Thymus (tissue), 11 donors: ENCODE measurements at regions not wholly inside any gene's neighbourhood (a gene's known extent, or its start where the extent isn't known, plus 50 kb on each side); places are given as distances from the start of the nearest gene placed in this dataset.
A peak's percentile ranks its signal among the peaks of the same experiment; 100 is the strongest.

ENCODE experiments used
- DNase-seq, 9 donors: peaks; one replicate each; pipeline ENCODE4 v3.0.0-alpha.2; 2013; ENCODE audit warnings: low spot score in 9 of 9, low read depth in 6 of 9, missing footprints in 1 of 9
- H3K27ac ChIP-seq, 2 donors: one replicate each; pipeline ENCODE4 v1.5.1; 2013; ENCODE audit warnings: control low read depth in 1 of 2, low read depth in 1 of 2, low read length in 1 of 2, mild to moderate bottlenecking in 1 of 2, moderate library complexity in 1 of 2
- H3K27me3 ChIP-seq, 2 donors: one replicate each; pipeline ENCODE4 v1.5.1; 2013; ENCODE audit warnings: low read length in 1 of 2; ENCODE audit not compliant: control insufficient read depth in 2 of 2, insufficient read depth in 1 of 2
- H3K36me3 ChIP-seq, 2 donors: one replicate each; pipeline ENCODE4 v1.5.1; 2013; ENCODE audit warnings: low read length in 1 of 2, mild to moderate bottlenecking in 1 of 2, moderate library complexity in 1 of 2; ENCODE audit not compliant: control insufficient read depth in 2 of 2, insufficient read depth in 2 of 2
- H3K4me1 ChIP-seq, 2 donors: one replicate each; pipeline ENCODE4 v1.5.1; 2013; ENCODE audit warnings: low read length in 2 of 2; ENCODE audit not compliant: control insufficient read depth in 2 of 2, insufficient read depth in 2 of 2
- H3K4me3 ChIP-seq, 2 donors: one replicate each; pipeline ENCODE4 v1.5.1; 2013; ENCODE audit warnings: low read length in 2 of 2, control low read depth in 1 of 2, mild to moderate bottlenecking in 1 of 2
- H3K9me3 ChIP-seq, 2 donors: one replicate each; pipeline ENCODE4 v1.5.1; 2013; ENCODE audit warnings: low read length in 1 of 2, mild to moderate bottlenecking in 1 of 2; ENCODE audit not compliant: control insufficient read depth in 2 of 2, insufficient read depth in 1 of 2
- WGBS: extraction: QIAGEN DNeasy Blood & Tissue Kit; methylation state at CpG from one replicate; pipeline ENCODE4 v1.1.7; 2013; 5-methylcytosine and 5-hydroxymethylcytosine counted together
- donor health status: healthy.

DNA sequence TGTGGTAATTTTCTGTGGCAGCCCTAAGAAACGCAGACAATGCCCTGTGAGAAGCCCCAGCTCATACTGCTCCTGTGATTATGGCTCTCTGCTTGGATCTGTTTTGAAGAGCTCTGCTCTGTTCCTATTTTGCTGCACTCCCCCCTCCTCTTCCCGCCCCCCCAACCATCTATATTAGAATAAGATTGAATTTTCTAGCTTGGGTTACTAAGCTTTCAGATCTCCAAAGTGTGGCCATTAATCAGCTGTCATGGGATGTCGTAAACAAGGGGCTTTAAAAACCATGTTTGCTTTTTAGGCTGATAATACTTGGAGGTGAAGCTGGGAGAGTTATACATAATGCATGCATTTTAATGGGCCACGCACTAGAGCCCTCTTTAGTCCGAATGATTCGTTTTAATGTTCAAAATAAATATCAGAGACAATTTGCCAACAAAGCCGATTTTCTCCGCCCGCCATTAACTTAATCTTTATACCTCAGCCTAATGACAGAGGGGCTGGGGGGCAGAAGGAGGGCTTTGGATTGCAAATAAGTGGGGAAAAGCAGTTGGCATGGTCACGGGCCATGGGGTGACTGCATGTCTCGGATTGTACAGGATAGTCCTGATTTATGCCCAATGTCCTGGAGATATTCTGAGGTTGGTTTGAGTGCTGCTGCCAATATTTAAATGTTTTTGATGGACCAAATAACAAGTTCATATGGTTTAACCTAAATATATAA is 165.5 kb downstream of the RPS24 start:
- no peaks in the 10 kb centered on the region for H3K36me3 ChIP-seq
- H3K27me3 ChIP-seq, result no peaks in the 10 kb centered on the region
- no peak for DNase-seq
- 97% methylated on average over 11 of the region's 11 CpGs for whole genome bisulfite sequencing
- peaks cover 0 to 9% of the 10 kb centered on the region in 2 donors for H3K4me1 ChIP-seq
- H3K4me3 ChIP-seq, result no peak overlapping the region
- H3K27ac ChIP-seq, result no peak overlapping the region
- H3K9me3 ChIP-seq, result no peaks in the 10 kb centered on the region

DNA sequence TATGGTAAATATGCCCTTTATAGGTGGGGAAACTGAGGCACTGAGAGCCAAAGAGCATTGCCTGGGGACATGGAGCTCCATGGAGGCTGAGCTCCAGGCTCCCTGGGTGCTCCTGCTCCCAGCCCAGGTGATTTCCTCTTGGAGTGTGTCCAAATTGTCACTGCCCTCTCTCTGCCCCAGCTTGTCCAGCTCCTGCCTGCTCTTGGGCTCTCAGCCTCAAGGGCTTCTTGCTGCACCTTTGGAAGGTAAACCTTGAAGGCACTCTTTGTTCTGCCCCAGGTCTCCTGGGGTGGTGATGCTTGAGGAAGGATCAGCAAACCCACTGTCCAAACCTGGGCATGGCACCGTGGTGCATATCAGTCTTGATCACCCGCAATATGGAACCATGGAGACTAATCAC is 166.1 kb downstream of the RPS24 start:
- Histone ChIP-seq H3K36me3 (no peaks in the 10 kb centered on the region), H3K4me1 (peaks cover 0 to 7% of the 10 kb centered on the region in 2 donors), H3K9me3 (no peaks in the 10 kb centered on the region), H3K27me3 (no peaks in the 10 kb centered on the region), H3K27ac (no peak overlapping the region), H3K4me3 (no peak overlapping the region)
- WGBS, result 94% methylated on average over 2 of the region's 2 CpGs
- DNase-seq, result no peak

DNA sequence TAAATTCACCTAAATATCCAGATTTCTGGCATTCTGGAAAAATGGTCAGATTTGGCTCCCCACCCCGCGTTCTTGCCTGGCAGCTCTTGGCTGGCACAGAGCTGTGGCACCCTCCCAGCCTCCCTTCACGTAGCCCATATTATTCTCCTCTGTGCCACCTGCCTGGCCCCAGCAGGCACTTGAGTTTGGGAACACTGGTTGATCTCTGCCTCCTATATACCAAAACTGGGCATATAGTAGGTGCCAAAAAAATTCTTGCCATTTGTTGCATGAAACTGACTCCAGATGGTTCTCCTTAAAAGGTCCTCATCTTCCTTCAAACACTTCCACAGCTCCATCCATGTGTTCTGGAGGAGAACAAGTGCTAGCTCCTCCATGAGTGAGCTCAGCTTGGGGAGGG is 167.0 kb downstream of the RPS24 start:
- H3K9me3 ChIP-seq, result no peaks in the 10 kb centered on the region
- no peak overlapping the region for H3K4me3 ChIP-seq
- no peak overlapping the region for H3K27ac ChIP-seq
- no peaks in the 10 kb centered on the region for H3K27me3 ChIP-seq
- WGBS, result 97% methylated on average over 3 of the region's 3 CpGs
- DNase-seq, result no peak
- H3K4me1 ChIP-seq, result peaks cover 2 to 8% of the 10 kb centered on the region in 2 donors
- no peaks in the 10 kb centered on the region for H3K36me3 ChIP-seq

DNA sequence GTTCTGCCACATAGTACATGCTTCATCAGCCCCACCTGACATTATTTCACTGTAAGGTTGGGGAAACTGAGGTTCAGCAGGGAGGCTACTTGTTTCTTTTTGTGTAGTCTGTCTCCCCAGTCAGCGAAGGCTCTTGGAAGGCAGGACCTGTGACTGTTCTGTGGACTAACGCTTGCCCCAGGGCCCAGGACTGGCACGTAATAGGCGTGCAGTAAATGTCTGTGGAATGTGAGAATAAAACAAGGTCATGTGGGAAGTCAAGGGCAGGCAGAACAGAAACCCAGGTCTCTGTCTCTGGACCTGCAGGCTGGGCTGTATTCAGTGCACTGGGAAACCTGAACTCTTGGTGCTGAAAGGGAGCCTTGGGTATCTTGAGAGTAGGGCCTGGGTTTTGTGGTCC is 168.7 kb downstream of the RPS24 start:
- DNase-seq, result no peak

DNA sequence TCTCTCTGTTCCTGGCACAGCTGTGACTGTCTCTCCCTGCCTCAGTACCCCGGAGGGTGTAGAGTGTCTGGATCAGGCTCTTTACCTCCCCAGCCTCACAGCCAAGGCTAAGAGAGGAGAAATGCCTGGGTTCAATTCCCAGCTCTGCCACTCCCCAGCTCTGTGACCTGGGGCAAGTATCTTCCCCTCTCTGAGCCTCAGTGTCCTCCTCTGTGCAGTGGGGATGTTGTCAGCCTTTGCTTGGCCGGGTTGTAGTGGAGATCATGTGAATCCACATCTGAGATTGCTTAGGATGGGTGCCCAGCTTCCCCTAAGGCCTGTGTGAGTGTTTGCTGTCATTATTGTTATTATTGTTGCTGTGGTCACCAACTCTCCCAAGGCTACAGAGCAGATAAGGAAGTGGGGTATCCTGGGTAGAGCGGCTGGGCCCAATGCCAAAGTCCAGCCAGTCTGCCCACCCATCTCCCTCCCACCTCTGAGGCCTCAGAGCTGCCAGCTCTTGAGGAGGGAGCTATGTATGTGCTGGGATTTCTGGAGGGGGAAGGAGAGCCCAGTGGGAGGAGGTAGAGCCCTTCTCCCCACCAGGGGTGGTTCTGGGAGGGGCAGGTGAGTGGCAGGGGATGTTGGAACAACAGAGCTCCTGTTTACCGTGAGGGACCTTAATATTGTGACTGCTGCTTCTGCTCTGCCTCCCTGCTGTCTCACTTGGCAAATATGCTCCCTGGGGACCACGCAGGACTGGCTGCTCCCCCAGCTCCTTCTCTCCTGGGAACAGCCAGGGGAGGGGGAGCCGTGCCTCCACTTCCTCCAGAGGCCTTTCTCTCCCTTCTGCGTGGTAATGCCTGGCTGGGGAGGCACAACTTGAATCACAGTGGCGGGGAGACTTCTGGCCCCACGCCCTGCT is 170.5 kb downstream of the RPS24 start:
- DNase-seq, result no peak
- no peak overlapping the region for H3K4me3 ChIP-seq

More for the DNA sequence above, 168.7 kb downstream of the RPS24 start:
- Histone ChIP-seq H3K9me3 (no peaks in the 10 kb centered on the region), H3K27me3 (no peaks in the 10 kb centered on the region), H3K4me3 (no peak overlapping the region), H3K27ac (no peak overlapping the region), H3K4me1 (peaks cover 2 to 14% of the 10 kb centered on the region in 2 donors), H3K36me3 (no peaks in the 10 kb centered on the region)
- WGBS, result 97% methylated on average over 4 of the region's 4 CpGs

DNA sequence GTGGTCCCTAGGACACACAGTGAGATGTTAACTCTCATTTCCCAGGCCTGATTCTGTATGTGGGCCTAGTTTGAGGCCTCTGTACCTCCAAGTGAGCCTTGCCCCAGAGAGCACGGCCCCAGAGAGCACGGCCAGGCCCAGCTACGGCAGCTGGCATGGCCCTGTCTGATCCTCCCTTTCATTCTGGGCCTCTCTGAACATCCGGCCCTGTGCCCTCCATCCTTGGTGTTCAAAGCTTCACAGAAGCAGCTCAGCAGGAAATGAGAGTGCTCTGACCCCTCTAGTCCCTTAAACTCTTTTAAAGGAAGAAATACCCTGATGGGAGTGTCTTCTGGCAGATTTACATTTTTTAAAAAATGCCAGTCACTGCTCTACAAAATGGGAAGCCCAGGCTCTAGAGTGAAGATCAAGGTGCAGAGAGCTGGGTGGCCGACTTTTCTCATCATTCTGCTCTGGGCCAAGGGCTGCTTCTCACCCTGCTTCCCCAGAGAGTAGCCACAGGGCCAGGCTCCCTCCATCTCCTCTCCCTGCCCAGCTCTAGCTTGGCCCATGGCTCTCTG is 171.9 kb downstream of the RPS24 start:
- H3K4me1 ChIP-seq, result peaks cover 2 to 21% of the 10 kb centered on the region in 2 donors
- no peak overlapping the region for H3K4me3 ChIP-seq
- H3K36me3 ChIP-seq, result no peaks in the 10 kb centered on the region
- no peaks in the 10 kb centered on the region for H3K27me3 ChIP-seq
- WGBS, result 58% methylated on average over 5 of the region's 5 CpGs
- DNase-seq, result peak in 5 of 9 donors; percentile 17 to 69 (median 25)
- no peaks in the 10 kb centered on the region for H3K9me3 ChIP-seq
- no peak overlapping the region for H3K27ac ChIP-seq

More for the DNA sequence above, 170.5 kb downstream of the RPS24 start:
- Histone ChIP-seq H3K27ac (no peak overlapping the region), H3K27me3 (no peaks in the 10 kb centered on the region), H3K9me3 (no peaks in the 10 kb centered on the region), H3K4me1 (peaks cover 2 to 21% of the 10 kb centered on the region in 2 donors), H3K36me3 (no peaks in the 10 kb centered on the region)
- 81% methylated on average over 9 of the region's 9 CpGs for WGBS

DNA sequence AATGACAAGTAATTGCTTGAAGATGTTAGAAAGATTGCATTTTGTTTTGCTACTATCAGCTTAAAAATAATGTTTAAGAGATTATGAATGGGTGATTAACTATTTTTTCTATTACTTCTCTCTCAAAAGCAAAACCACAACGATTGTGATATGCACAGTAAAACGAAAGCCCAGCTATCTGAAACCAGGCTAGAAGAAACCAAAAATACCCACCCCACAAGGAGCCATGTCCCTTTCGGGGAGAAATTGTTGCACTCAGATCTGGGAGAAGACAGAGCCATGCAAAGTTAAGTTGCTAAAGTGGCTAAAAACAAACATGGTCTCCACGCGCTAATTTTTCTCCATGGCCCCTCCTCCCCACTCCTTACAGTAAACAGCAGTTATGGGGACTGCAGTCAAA is 173.6 kb downstream of the RPS24 start:
- no peak overlapping the region for H3K4me3 ChIP-seq
- peaks cover 2 to 25% of the 10 kb centered on the region in 2 donors for H3K4me1 ChIP-seq
- no peak for DNase-seq
- H3K9me3 ChIP-seq, result no peaks in the 10 kb centered on the region
- H3K27ac ChIP-seq, result no peak overlapping the region
- 79% methylated on average over 5 of the region's 5 CpGs for WGBS
- no peaks in the 10 kb centered on the region for H3K36me3 ChIP-seq
- no peaks in the 10 kb centered on the region for H3K27me3 ChIP-seq

DNA sequence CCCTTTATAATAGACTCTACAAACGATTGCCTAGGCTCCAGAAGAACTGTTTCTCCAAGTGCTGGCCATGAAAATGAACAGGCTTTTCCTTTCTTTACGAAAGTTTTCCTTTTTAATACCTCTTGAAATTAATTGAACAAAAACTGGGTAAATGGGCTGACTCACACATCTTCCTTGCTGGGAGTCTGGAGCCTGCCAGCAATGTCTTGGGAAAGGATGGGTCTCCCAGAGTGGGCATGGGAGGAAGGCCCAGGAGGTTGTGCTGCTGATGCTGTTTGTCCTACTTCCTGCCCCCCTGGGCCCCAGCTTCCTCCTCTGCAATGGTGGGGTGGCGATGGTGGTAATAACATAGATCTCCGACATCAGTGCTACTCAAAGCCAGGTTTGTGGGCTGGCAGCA is 174.1 kb downstream of the RPS24 start:
- Histone ChIP-seq H3K27me3 (no peaks in the 10 kb centered on the region), H3K4me1 (peaks cover 2 to 31% of the 10 kb centered on the region in 2 donors), H3K36me3 (no peaks in the 10 kb centered on the region), H3K27ac (no peak overlapping the region), H3K9me3 (no peaks in the 10 kb centered on the region), H3K4me3 (no peak overlapping the region)
- 91% methylated on average over 4 of the region's 4 CpGs for WGBS
- no peak for DNase-seq

DNA sequence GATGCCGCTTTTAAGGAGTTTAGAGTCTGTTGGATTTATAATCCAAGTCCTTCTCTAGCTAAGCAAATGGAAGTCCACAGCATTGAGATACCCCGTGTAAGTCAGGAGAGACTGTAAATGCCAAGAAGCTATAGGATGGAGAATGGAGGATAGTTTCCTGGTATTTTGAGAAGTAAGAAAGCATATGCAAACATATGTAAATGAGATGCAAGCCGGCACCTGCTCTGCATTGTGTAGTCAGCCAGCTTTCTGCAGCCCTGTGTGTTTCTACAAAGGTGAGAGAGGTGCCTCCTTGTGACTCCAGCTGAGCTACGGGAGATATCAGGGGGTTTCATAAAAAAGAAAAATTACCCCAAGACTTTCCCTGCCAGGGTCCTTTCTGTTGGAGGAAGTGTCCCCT is 176.3 kb downstream of the RPS24 start:
- no peak for DNase-seq
- Histone ChIP-seq H3K4me1 (peaks cover 2 to 40% of the 10 kb centered on the region in 2 donors), H3K27ac (no peak overlapping the region), H3K9me3 (no peaks in the 10 kb centered on the region), H3K36me3 (no peaks in the 10 kb centered on the region), H3K27me3 (no peaks in the 10 kb centered on the region), H3K4me3 (no peak overlapping the region)
- WGBS, result 95% methylated on average over 4 of the region's 4 CpGs
